AG04449 (cell line): ENCODE measurements at regions not wholly inside any gene's neighbourhood (a gene's known extent, or its start where the extent isn't known, plus 50 kb on each side); places are given as distances from the start of the nearest gene placed in this dataset.

ENCODE experiments used
- CTCF ChIA-PET: fragments of 350-600 bp; formaldehyde crosslinking; extraction: SDS; loops from one replicate; lab custom pipeline; 2021; ENCODE audit warnings: antibody characterized with exemption; lab: Yijun Ruan, JAX
- POLR2A ChIA-PET: fragments of 400-600, 350-600 bp; formaldehyde crosslinking; extraction: SDS; loops from one replicate; lab custom pipeline; 2020; ENCODE audit warnings: antibody characterized with exemption, inconsistent platforms; lab: Yijun Ruan, JAX
- DNase-seq: peaks from one replicate; pipeline ENCODE4 v3.0.0-alpha.2; 2010; ENCODE audit warnings: low read depth, low spot score
- H3K4me3 ChIP-seq: 2 replicates; pipeline ENCODE4 v1.5.1; 2011; ENCODE audit warnings: low read depth, mild to moderate bottlenecking, control low read depth, low read length
- CTCF ChIP-seq: IDR thresholded peaks from one replicate; pipeline ENCODE4 v1.5.1; 2011; ENCODE audit warnings: mild to moderate bottlenecking, moderate library complexity, low read length, control low read depth, inconsistent platforms; ENCODE audit not compliant: insufficient read depth; ENCODE audit errors: missing control alignments

GRCh38 chrY:7825874-7826273 is 914.3 kb upstream of the AMELY start:
- no peak for TF ChIP-seq CTCF
- CTCF ChIA-PET, result no interaction called here
- no peak for DNase-seq
- POLR2A ChIA-PET, result no interaction called here
- no peak overlapping the region for H3K4me3 ChIP-seq

- ChIA-PET POLR2A (no interaction called here), CTCF (no interaction called here)
- H3K4me3 ChIP-seq, result no peak overlapping the region
- no peak for TF ChIP-seq CTCF
- DNase-seq, result peak; percentile 55
These were observed 909.9 kb upstream of the AMELY start for GRCh38 chrY:7821295-7822035.

GRCh38 chrY:7818924-7819323 is 907.4 kb upstream of the AMELY start:
- ChIA-PET CTCF (no interaction called here), POLR2A (no interaction called here)
- no peak overlapping the region for H3K4me3 ChIP-seq
- DNase-seq, result no peak
- peak; percentile 34 for TF ChIP-seq CTCF

GRCh38 chrY:7816567-7816966 is 905.0 kb upstream of the AMELY start:
- CTCF ChIA-PET, result no interaction called here
- no peak overlapping the region for H3K4me3 ChIP-seq
- POLR2A ChIA-PET, result no interaction called here
- TF ChIP-seq CTCF, result no peak
- no peak for DNase-seq

- no peak for DNase-seq
- no peak for TF ChIP-seq CTCF
- CTCF ChIA-PET, result no interaction called here
- no peak overlapping the region for H3K4me3 ChIP-seq
- POLR2A ChIA-PET, result no interaction called here
These were observed 904.4 kb upstream of the AMELY start for GRCh38 chrY:7815921-7816320.

- H3K4me3 ChIP-seq, result no peak overlapping the region
- no peak for DNase-seq
- POLR2A ChIA-PET, result no interaction called here
- no peak for TF ChIP-seq CTCF
- CTCF ChIA-PET, result no interaction called here
These were observed 903.7 kb upstream of the AMELY start for GRCh38 chrY:7815285-7815684.
